GM21526 (cell line): ENCODE measurements at regions not wholly inside any gene's neighbourhood (a gene's known extent, or its start where the extent isn't known, plus 50 kb on each side); places are given as distances from the start of the nearest gene placed in this dataset.

ENCODE experiments used
- ATAC-seq: cut with Tn5 transposase; IDR thresholded peaks from one replicate; pipeline ENCODE4 v1.9.1; 2021; ENCODE audit warnings: moderate library complexity; ENCODE audit not compliant: unreplicated experiment, low FRiP score

GRCh38 chr1:168991667-168992475, 114.6 kb upstream of the ATP1B1 start:
- no peak for ATAC-seq

- no peak for ATAC-seq
Measured at GRCh38 chr1:169001353-169001752, 105.1 kb upstream of the ATP1B1 start.

- no peak for ATAC-seq
Measured at GRCh38 chr1:169003864-169004516, 102.5 kb upstream of the ATP1B1 start.

GRCh38 chr1:169005776-169006175, 100.7 kb upstream of the ATP1B1 start:
- no peak for ATAC-seq

GRCh38 chr1:169009666-169010065, 96.8 kb upstream of the ATP1B1 start:
- no peak for ATAC-seq

- ATAC-seq = peak; percentile 62
Measured at GRCh38 chr1:169012416-169012815, 94.1 kb upstream of the ATP1B1 start.

- ATAC-seq = no peak
Measured at GRCh38 chr1:169013821-169014220, 92.7 kb upstream of the ATP1B1 start.

- ATAC-seq = no peak
Measured at GRCh38 chr1:169015464-169015863, 91.0 kb upstream of the ATP1B1 start.

GRCh38 chr1:169018751-169019150, 87.7 kb upstream of the ATP1B1 start:
- no peak for ATAC-seq

GRCh38 chr1:169019419-169020058, 87.0 kb upstream of the ATP1B1 start:
- ATAC-seq = no peak

GRCh38 chr1:169020684-169021083, 85.8 kb upstream of the ATP1B1 start:
- ATAC-seq = no peak

- ATAC-seq = no peak
Measured at GRCh38 chr1:169022648-169023047, 83.8 kb upstream of the ATP1B1 start.

GRCh38 chr1:169024255-169024654, 82.2 kb upstream of the ATP1B1 start:
- ATAC-seq = no peak

- ATAC-seq = peak; percentile 94
Measured at GRCh38 chr1:169024800-169025271, 81.7 kb upstream of the ATP1B1 start.

- peak; percentile 4 for ATAC-seq
Measured at GRCh38 chr1:169025412-169025811, 81.1 kb upstream of the ATP1B1 start.

GRCh38 chr1:169027607-169028320, 78.7 kb upstream of the ATP1B1 start:
- no peak for ATAC-seq

- no peak for ATAC-seq
Measured at GRCh38 chr1:169031566-169032224, 74.8 kb upstream of the ATP1B1 start.

GRCh38 chr1:169041366-169041765, 65.1 kb upstream of the ATP1B1 start:
- ATAC-seq = no peak

GRCh38 chr1:169042377-169042776, 64.1 kb upstream of the ATP1B1 start:
- ATAC-seq = no peak

GRCh38 chr1:169043823-169044222, 62.7 kb upstream of the ATP1B1 start:
- ATAC-seq = peak; percentile 4
